Naive B cell (primary cell): ENCODE measurements at regions not wholly inside any gene's neighbourhood (a gene's known extent, or its start where the extent isn't known, plus 50 kb on each side); places are given as distances from the start of the nearest gene placed in this dataset.

Experiments
- ATAC-seq, 2 donors: fragments of 150-1000 bp; cut with Tn5 transposase; 2 replicates each; pipeline ENCODE4 v1.10.0; 2021; ENCODE audit warnings: low read depth in 2 of 2, mild to moderate bottlenecking in 2 of 2, moderate library complexity in 2 of 2
- DNase-seq: peaks from one replicate; pipeline ENCODE4 v3.0.0; 2022
- H3K27ac Mint-ChIP-seq, 6 donors: one replicate each; pipeline ENCODE4 v1.8.0; 2020 to 2022; ENCODE audit warnings: mild to moderate bottlenecking in 6 of 6, mixed read lengths in 6 of 6, moderate library complexity in 5 of 6, inconsistent platforms in 2 of 6
- H3K27me3 Mint-ChIP-seq, 3 donors: one replicate each; pipeline ENCODE4 v1.8.0; 2021 to 2022; ENCODE audit warnings: mixed read lengths in 3 of 3, mild to moderate bottlenecking in 1 of 3
- H3K36me3 Mint-ChIP-seq, 2 donors: one replicate each; pipeline ENCODE4 v1.8.0; 2020 to 2022; ENCODE audit warnings: mixed read lengths in 2 of 2, inconsistent platforms in 1 of 2, mild to moderate bottlenecking in 1 of 2
- H3K4me1 Mint-ChIP-seq, 3 donors: one replicate each; pipeline ENCODE4 v1.8.0; 2020 to 2022; ENCODE audit warnings: mixed read lengths in 3 of 3, inconsistent platforms in 1 of 3, mild to moderate bottlenecking in 1 of 3, moderate library complexity in 1 of 3
- H3K4me3 Mint-ChIP-seq, 8 donors: one replicate each; pipeline ENCODE4 v1.8.0; 2020 to 2022; ENCODE audit warnings: mild to moderate bottlenecking in 8 of 8, mixed read lengths in 8 of 8, moderate library complexity in 8 of 8, inconsistent platforms in 2 of 8
- H3K9me3 Mint-ChIP-seq, 7 donors: one replicate each; pipeline ENCODE4 v1.8.0; 2020 to 2022; ENCODE audit warnings: mixed read lengths in 7 of 7, mild to moderate bottlenecking in 5 of 7, inconsistent platforms in 2 of 7, moderate library complexity in 1 of 7

DNA sequence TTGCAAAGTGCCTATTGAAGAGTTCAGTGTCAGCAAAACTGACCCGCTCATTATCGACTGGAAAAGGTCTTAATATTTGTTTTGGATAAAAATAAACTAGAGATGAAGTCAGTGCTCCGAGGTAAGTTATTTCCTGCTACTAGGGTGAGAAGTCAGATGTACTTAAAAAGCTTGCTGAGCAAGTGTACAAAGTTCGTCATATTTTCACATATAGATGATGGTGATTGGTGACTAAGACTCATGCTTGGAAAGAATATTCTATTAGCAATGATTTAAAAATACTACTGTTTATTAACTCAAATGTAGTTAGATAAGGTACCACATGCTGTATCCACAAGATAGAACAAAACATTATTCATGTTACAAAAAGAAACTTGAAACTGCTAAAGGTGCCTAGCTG is 643.7 kb downstream of the GABRG2 start:
- H3K9me3 Mint-ChIP-seq = peaks cover 0 to 13% (median 2%) of the 10 kb centered on the region in 7 donors
- ATAC-seq (no peak), DNase-seq (no peak)
- H3K27me3 Mint-ChIP-seq = no peaks in the 10 kb centered on the region
- no peak overlapping the region for H3K27ac Mint-ChIP-seq
- H3K36me3 Mint-ChIP-seq = no peaks in the 10 kb centered on the region
- H3K4me3 Mint-ChIP-seq = no peak overlapping the region
- H3K4me1 Mint-ChIP-seq = no peaks in the 10 kb centered on the region

DNA sequence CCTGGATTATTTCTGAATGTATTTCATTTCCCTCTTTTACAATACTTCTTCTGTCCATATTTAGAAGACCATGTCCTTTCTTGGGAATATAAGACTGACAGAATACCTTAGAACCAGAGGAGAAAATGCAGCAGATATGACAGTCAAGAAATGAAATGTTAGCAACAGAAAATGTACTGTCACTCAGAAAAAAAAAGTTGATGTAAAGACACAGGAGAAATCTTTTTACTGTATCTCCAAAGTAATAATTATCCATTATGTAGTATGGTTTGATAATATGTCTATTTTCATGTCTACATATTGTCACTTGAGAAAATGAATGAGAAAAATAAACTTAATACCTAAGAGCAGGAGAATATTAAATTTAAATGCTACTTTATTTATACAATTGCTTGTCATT is 652.1 kb downstream of the GABRG2 start:
- no peaks in the 10 kb centered on the region for H3K4me1 Mint-ChIP-seq
- DNase-seq = no peak
- no peaks in the 10 kb centered on the region for H3K27me3 Mint-ChIP-seq
- peaks cover 3 to 15% (median 10%) of the 10 kb centered on the region in 7 donors for H3K9me3 Mint-ChIP-seq
- no peak overlapping the region for H3K4me3 Mint-ChIP-seq
- H3K36me3 Mint-ChIP-seq = peaks cover 0 to 4% of the 10 kb centered on the region in 2 donors
- no peak for ATAC-seq
- no peak overlapping the region for H3K27ac Mint-ChIP-seq

DNA sequence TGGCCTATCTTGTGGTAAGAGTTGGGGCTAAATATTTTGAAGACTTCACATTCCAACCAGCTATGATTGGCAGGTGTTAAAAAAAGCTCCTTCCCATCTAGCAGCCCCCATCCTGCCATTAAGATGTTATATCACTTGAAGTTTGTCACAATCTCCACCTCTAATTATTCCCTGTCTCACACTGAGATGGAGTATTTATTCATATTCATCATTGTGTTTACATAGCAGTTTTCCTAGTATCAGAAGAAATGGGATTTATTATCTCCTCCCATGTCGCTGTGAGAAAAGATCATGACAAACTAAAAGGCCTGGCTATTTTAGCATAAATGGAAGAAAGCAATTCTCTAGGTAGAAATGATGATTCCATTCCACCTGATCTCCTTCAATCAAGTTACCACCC is 653.6 kb downstream of the GABRG2 start:
- H3K27ac Mint-ChIP-seq = no peak overlapping the region
- peaks cover 5 to 22% (median 10%) of the 10 kb centered on the region in 7 donors for H3K9me3 Mint-ChIP-seq
- H3K27me3 Mint-ChIP-seq = no peaks in the 10 kb centered on the region
- H3K4me1 Mint-ChIP-seq = no peaks in the 10 kb centered on the region
- DNase-seq = no peak
- ATAC-seq = no peak
- no peak overlapping the region for H3K4me3 Mint-ChIP-seq
- H3K36me3 Mint-ChIP-seq = peaks cover 0 to 4% of the 10 kb centered on the region in 2 donors

DNA sequence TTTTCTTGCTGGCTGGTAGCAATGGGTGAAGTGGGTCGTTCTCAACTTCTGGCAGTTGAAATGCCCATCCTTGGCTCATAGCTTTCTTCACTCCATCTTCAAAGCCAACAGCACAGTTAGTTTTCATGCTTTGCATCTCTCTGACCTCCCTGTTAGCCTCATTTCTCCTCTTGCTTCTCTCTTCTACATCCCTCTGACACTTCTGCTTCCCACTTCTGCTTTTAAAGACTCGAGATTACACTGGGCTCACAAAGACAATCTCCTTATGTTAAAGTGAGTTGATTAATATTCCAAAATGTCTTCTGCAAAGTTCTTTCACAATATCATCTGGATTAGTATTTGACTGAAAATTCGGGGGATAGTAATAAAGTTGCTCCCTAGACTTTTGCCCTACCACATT is 684.8 kb upstream of the CCNG1 start:
- DNase-seq (no peak), ATAC-seq (no peak)
- Mint-ChIP-seq H3K27ac (no peak overlapping the region), H3K36me3 (no peaks in the 10 kb centered on the region), H3K4me3 (no peak overlapping the region), H3K4me1 (no peaks in the 10 kb centered on the region), H3K27me3 (no peaks in the 10 kb centered on the region), H3K9me3 (peaks cover 0 to 8% (median 6%) of the 10 kb centered on the region in 7 donors)

DNA sequence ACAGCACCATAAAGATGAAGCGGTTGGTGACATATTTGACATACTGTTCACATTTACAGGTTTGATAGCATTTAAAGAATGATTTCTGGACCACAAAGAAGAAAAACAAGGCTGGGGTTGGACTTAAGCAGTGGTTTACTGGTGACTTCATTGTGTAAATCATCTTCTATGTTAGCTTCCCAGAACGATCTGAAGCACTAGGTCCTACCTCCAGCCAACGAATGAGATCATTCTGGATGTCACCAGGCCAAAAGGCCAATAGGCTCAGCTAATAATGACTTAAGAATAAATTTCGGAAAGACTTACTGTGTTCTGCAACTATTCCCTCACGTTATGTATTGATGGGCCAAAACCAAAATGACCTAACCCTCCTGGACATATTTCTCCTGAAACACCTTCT is 675.3 kb upstream of the CCNG1 start:
- Mint-ChIP-seq H3K4me3 (no peak overlapping the region), H3K36me3 (no peaks in the 10 kb centered on the region), H3K27me3 (no peaks in the 10 kb centered on the region), H3K27ac (no peak overlapping the region), H3K9me3 (peaks cover 0 to 7% (median 3%) of the 10 kb centered on the region in 7 donors), H3K4me1 (no peaks in the 10 kb centered on the region)
- DNase-seq (no peak), ATAC-seq (no peak)

DNA sequence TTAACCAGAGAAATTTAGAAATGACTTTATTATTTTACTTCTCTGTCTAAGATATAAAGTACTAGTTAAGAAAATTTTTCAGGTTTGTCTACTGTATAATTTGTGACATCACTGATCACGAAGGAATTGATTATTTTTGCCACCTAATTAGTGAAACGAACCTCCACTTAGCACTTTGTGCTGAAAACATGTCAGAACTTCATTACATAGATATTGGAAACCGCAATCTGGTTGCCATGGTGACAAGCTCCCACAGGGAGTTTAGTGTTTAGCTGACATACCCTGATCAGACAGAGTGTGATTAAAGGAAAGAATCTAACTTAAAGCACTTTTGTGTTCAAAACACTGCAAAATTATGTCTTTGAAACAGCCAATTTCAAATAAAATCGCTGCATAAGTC is 668.4 kb upstream of the CCNG1 start:
- H3K9me3 Mint-ChIP-seq = peaks cover 0 to 8% (median 4%) of the 10 kb centered on the region in 7 donors
- H3K4me3 Mint-ChIP-seq = no peak overlapping the region

DNA sequence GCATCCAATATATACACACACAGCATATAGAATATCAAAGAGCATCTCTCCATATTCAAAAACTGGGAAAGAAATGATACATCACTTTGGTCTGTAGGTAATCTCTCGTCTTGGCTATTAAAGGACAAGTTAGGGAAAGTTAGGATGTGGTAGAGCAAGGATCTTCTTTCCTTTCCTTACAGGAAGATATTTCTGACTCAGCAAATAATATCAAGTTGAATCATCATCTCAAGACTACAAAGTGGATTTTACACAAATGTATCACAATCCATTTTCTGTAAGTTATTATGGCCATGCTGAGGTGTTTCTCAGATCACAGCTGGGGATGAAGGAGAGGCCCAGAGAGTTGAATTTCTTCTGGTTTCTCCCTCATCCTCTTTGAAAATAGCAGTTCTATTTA is 651.7 kb upstream of the CCNG1 start:
- H3K9me3 Mint-ChIP-seq = peaks cover 0 to 20% (median 4%) of the 10 kb centered on the region in 7 donors
- H3K4me1 Mint-ChIP-seq = no peaks in the 10 kb centered on the region
- DNase-seq = no peak
- ATAC-seq = no peak
- H3K4me3 Mint-ChIP-seq = no peak overlapping the region
- no peaks in the 10 kb centered on the region for H3K36me3 Mint-ChIP-seq
- H3K27me3 Mint-ChIP-seq = no peaks in the 10 kb centered on the region
- H3K27ac Mint-ChIP-seq = no peak overlapping the region

More for the DNA sequence above, 668.4 kb upstream of the CCNG1 start:
- H3K27ac Mint-ChIP-seq = no peak overlapping the region
- no peaks in the 10 kb centered on the region for H3K36me3 Mint-ChIP-seq
- no peaks in the 10 kb centered on the region for H3K4me1 Mint-ChIP-seq
- no peak for DNase-seq
- no peak for ATAC-seq
- H3K27me3 Mint-ChIP-seq = no peaks in the 10 kb centered on the region

DNA sequence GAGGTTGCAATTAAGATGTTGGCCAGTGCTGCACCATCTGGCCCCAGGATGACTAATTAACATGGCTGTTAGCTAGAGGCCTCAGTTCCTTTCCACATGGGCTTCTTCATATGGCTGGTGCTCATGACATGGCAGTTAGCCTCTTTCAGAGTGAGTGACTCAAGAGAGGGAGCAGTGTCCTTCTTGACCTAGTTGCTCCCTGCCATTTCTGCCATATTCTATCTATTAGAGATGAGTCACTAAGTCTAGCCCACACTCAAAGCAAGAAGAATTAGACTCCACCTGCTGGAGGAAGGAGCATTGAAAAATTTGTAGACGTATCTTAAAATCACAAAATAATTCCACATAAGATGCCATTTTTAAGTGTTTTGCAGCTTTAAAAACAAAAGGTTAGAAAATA is 651.2 kb upstream of the CCNG1 start:
- H3K4me3 Mint-ChIP-seq = no peak overlapping the region
- no peaks in the 10 kb centered on the region for H3K36me3 Mint-ChIP-seq
- H3K9me3 Mint-ChIP-seq = peaks cover 0 to 20% (median 4%) of the 10 kb centered on the region in 7 donors
- H3K4me1 Mint-ChIP-seq = no peaks in the 10 kb centered on the region
- no peak overlapping the region for H3K27ac Mint-ChIP-seq
- ATAC-seq (no peak), DNase-seq (no peak)
- H3K27me3 Mint-ChIP-seq = no peaks in the 10 kb centered on the region

DNA sequence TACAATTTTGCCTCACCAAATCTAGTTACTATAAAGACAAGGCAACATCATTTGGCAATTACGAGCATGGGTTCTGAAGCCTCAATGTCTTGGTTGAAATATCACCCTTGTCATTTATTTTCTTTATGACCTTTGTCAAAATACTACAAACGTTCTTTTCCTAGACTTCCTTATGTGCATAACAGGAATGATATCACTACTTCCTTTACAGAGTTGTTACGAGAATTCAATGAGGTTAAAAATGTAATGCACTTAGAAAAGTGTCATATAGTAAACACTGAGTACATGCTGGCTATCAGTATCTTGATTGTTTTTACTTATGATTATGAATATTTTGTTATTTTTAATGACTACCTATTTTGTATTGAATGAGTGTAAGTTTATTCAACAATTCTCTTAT is 640.9 kb upstream of the CCNG1 start:
- ATAC-seq (no peak), DNase-seq (no peak)
- no peak overlapping the region for H3K27ac Mint-ChIP-seq
- peaks cover 0 to 7% (median 0%) of the 10 kb centered on the region in 7 donors for H3K9me3 Mint-ChIP-seq
- no peaks in the 10 kb centered on the region for H3K4me1 Mint-ChIP-seq
- H3K27me3 Mint-ChIP-seq = no peaks in the 10 kb centered on the region
- no peaks in the 10 kb centered on the region for H3K36me3 Mint-ChIP-seq
- H3K4me3 Mint-ChIP-seq = no peak overlapping the region

DNA sequence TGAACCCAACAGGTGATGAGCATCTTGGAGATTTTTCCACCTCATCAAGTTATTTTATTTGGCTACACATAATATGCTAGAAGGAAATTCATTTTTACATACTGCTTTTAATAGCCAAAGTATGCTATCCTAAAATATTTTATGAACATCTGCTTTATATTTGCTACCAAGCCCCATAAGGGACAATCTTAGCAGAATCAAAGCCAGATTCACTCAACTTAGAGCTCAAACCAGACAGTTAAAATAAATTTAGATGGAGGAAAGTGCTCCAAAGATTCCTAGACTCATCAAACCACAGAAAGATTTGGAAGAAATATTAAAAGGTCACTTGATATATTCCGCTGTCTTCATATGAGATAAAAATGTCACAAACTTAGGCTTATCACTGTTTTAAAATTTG is 637.1 kb upstream of the CCNG1 start:
- no peak overlapping the region for H3K27ac Mint-ChIP-seq
- H3K4me3 Mint-ChIP-seq = no peak overlapping the region
- H3K4me1 Mint-ChIP-seq = no peaks in the 10 kb centered on the region
- no peaks in the 10 kb centered on the region for H3K27me3 Mint-ChIP-seq
- ATAC-seq = no peak
- peaks cover 0 to 7% (median 0%) of the 10 kb centered on the region in 7 donors for H3K9me3 Mint-ChIP-seq
- H3K36me3 Mint-ChIP-seq = no peaks in the 10 kb centered on the region
- DNase-seq = no peak

DNA sequence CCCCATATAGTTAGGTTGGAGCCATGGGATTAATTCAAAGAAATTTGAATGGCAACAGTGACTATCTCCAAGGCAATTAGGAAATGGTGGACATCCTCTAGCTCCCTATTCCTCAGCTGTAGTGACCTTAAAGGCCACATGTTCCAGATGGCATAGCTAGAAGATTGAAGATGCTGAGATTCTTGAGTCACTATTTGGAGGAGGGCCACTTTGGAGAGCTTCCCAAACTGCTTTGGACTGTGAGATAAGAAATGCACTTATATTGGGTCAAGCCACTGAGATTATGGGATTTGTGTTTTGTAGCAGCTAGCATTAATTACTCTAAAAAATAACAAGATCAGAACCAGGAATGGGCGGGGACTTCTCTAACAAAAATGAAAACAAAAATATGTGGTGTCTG is 636.2 kb upstream of the CCNG1 start:
- ATAC-seq (no peak), DNase-seq (no peak)
- Mint-ChIP-seq H3K36me3 (no peaks in the 10 kb centered on the region), H3K27me3 (no peaks in the 10 kb centered on the region), H3K4me3 (no peak overlapping the region), H3K9me3 (peaks cover 0 to 7% (median 0%) of the 10 kb centered on the region in 7 donors), H3K4me1 (no peaks in the 10 kb centered on the region), H3K27ac (no peak overlapping the region)

DNA sequence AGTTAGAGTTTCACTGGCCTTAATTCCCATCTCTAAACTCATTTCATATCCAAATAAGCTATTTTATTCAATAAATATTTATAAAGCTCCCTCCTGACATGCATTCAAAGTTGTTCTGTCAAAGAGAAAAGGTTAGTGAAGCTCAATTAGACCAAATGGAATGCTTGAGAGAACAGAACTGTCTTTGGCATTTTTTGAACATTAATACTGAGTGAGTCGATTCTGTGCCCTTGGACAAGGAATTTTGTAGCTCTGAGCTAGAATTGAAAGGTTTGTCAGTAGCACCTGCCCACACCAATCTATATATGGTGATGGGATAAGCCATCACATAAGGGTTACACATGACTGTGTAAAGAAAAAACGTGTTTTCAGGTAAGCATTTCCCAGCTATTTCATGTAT is 631.2 kb upstream of the CCNG1 start:
- Mint-ChIP-seq H3K27ac (no peak overlapping the region), H3K36me3 (no peaks in the 10 kb centered on the region), H3K4me1 (no peaks in the 10 kb centered on the region), H3K4me3 (no peak overlapping the region), H3K27me3 (no peaks in the 10 kb centered on the region), H3K9me3 (peaks cover 0 to 3% (median 0%) of the 10 kb centered on the region in 7 donors)
- ATAC-seq (no peak), DNase-seq (no peak)

DNA sequence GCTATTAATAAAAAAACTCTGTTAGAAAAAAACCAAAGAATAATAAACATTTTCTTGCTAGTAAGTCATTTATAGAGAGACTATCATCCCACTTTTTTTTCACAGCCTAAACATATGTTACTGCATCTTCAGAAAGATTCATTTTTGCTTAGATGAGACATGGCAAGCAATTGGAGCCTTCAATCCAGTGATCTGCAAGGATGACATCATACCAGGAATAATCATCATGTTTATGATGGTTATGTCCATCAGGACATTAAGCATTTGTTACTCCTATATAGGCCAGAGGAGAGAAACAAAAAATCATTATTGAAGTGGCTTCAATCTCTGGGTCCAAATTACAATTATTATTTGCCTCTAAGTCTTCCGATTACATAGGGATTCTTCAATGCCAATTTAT is 626.3 kb upstream of the CCNG1 start:
- DNase-seq = no peak
- no peak for ATAC-seq
- Mint-ChIP-seq H3K27ac (no peak overlapping the region), H3K9me3 (peaks cover 0 to 10% (median 2%) of the 10 kb centered on the region in 7 donors), H3K4me3 (no peak overlapping the region), H3K36me3 (no peaks in the 10 kb centered on the region), H3K27me3 (no peaks in the 10 kb centered on the region), H3K4me1 (no peaks in the 10 kb centered on the region)

DNA sequence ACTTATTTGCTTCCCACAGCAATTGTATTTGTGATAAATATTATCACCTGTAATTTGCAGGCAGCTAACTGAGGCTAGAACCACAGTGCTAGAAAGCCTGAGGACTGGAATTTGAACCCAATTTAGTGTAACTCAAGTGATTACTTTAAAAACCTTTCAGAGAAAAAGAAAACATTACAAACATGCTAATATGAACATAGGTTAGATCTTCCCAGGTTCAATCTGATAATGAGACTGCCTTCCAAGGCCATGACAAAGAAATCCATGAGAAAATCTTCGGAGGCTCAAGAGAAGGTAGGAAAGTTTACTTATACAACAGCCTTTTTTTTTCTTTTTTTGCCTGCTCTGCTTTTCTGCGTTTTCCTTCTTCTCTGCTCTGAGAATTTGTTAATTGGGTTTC is 620.6 kb upstream of the CCNG1 start:
- no peaks in the 10 kb centered on the region for H3K27me3 Mint-ChIP-seq
- H3K9me3 Mint-ChIP-seq = peaks cover 0 to 14% (median 2%) of the 10 kb centered on the region in 7 donors
- DNase-seq (no peak), ATAC-seq (no peak)
- no peak overlapping the region for H3K27ac Mint-ChIP-seq
- no peak overlapping the region for H3K4me3 Mint-ChIP-seq
- H3K4me1 Mint-ChIP-seq = no peaks in the 10 kb centered on the region
- no peaks in the 10 kb centered on the region for H3K36me3 Mint-ChIP-seq

DNA sequence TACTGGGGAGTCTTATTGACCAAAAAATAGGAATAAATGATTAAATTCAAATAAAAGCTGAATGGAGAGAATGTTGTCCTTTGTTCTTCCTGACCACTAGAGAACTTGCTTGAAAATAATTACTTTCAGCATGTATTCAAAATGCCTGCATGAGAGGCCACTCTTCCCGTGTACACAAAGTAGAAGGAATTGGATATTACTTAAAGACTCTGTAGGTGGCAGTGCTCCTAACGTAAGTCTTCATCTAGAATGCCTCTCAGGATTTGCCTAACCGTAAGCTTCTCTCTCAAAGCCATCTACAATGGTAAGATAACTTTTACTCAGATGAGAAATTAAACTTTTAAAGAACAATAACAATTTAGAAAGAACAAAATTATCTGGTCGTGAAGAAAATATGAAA is 620.0 kb upstream of the CCNG1 start:
- ATAC-seq = no peak

More for the DNA sequence above, 620.0 kb upstream of the CCNG1 start:
- Mint-ChIP-seq H3K27ac (no peak overlapping the region), H3K9me3 (peaks cover 0 to 14% (median 2%) of the 10 kb centered on the region in 7 donors), H3K27me3 (no peaks in the 10 kb centered on the region), H3K4me1 (no peaks in the 10 kb centered on the region), H3K4me3 (no peak overlapping the region), H3K36me3 (no peaks in the 10 kb centered on the region)
- no peak for DNase-seq
